Nephron progenitor cell (in vitro differentiated cells): ENCODE measurements at regions not wholly inside any gene's neighbourhood (a gene's known extent, or its start where the extent isn't known, plus 50 kb on each side); places are given as distances from the start of the nearest gene placed in this dataset.

Experiments
- DNase-seq: peaks from one replicate; pipeline ENCODE4 v3.0.0; 2021
- H3K27ac Mint-ChIP-seq: 2 replicates; pipeline ENCODE4 v1.8.0; 2021; ENCODE audit warnings: mild to moderate bottlenecking, moderate library complexity, mixed read lengths
- H3K27me3 Mint-ChIP-seq: 2 replicates; pipeline ENCODE4 v1.8.0; 2021; ENCODE audit warnings: mild to moderate bottlenecking, low read depth, mixed read lengths; ENCODE audit not compliant: poor library complexity
- H3K36me3 Mint-ChIP-seq: 2 replicates; pipeline ENCODE4 v1.8.0; 2021; ENCODE audit warnings: low read depth, mixed read lengths
- H3K4me1 Mint-ChIP-seq: 2 replicates; pipeline ENCODE4 v1.8.0; 2021; ENCODE audit warnings: mixed read lengths
- H3K4me3 Mint-ChIP-seq: 2 replicates; pipeline ENCODE4 v1.8.0; 2021; ENCODE audit warnings: mild to moderate bottlenecking, moderate library complexity, mixed read lengths
- H3K9me3 Mint-ChIP-seq: 2 replicates; pipeline ENCODE4 v1.8.0; 2021; ENCODE audit warnings: mild to moderate bottlenecking, moderate library complexity, mixed read lengths
- CTCF ChIP-seq: fragments of 200-600 bp; sonication (generic); IDR thresholded peaks from 2 replicates; pipeline ENCODE4 v1.5.0; 2021; ENCODE audit warnings: antibody characterized with exemption

- Mint-ChIP-seq H3K27ac (no peak overlapping the region), H3K4me1 (peaks cover 13% of the 10 kb centered on the region), H3K27me3 (peaks cover 21% of the 10 kb centered on the region), H3K9me3 (no peaks in the 10 kb centered on the region), H3K36me3 (no peaks in the 10 kb centered on the region), H3K4me3 (no peak overlapping the region)
- no peak for TF ChIP-seq CTCF
- no peak for DNase-seq
These were observed 109.8 kb downstream of the ETS2 start for GRCh38 chr21:38915546-38915945.

GRCh38 chr21:38914528-38915293, 109.0 kb downstream of the ETS2 start:
- DNase-seq = peak; percentile 33
- Mint-ChIP-seq H3K4me1 (peaks cover 9% of the 10 kb centered on the region), H3K27ac (no peak overlapping the region), H3K27me3 (peaks cover 21% of the 10 kb centered on the region), H3K36me3 (no peaks in the 10 kb centered on the region), H3K9me3 (no peaks in the 10 kb centered on the region), H3K4me3 (no peak overlapping the region)
- no peak for TF ChIP-seq CTCF

- Mint-ChIP-seq H3K4me1 (peaks cover 7% of the 10 kb centered on the region), H3K27me3 (peaks cover 21% of the 10 kb centered on the region), H3K9me3 (no peaks in the 10 kb centered on the region), H3K27ac (no peak overlapping the region), H3K36me3 (no peaks in the 10 kb centered on the region), H3K4me3 (no peak overlapping the region)
- TF ChIP-seq CTCF = no peak
- no peak for DNase-seq
These were observed 108.3 kb downstream of the ETS2 start for GRCh38 chr21:38913893-38914527.

GRCh38 chr21:38913120-38913892, 107.6 kb downstream of the ETS2 start:
- DNase-seq = peak; percentile 65
- Mint-ChIP-seq H3K4me3 (peak overlapping the region; percentile 80), H3K4me1 (peaks cover 9% of the 10 kb centered on the region), H3K27me3 (peaks cover 21% of the 10 kb centered on the region), H3K36me3 (no peaks in the 10 kb centered on the region), H3K27ac (no peak overlapping the region), H3K9me3 (no peaks in the 10 kb centered on the region)
- no peak for TF ChIP-seq CTCF

- DNase-seq = no peak
- no peaks in the 10 kb centered on the region for H3K36me3 Mint-ChIP-seq
- peaks cover 15% of the 10 kb centered on the region for H3K4me1 Mint-ChIP-seq
- no peaks in the 10 kb centered on the region for H3K9me3 Mint-ChIP-seq
- H3K4me3 Mint-ChIP-seq = peak overlapping the region; percentile 80
- no peak overlapping the region for H3K27ac Mint-ChIP-seq
- peaks cover 21% of the 10 kb centered on the region for H3K27me3 Mint-ChIP-seq
- no peak for TF ChIP-seq CTCF
These were observed 107.0 kb downstream of the ETS2 start for GRCh38 chr21:38912789-38913119.
